GM19025 (cell line): ENCODE measurements at regions not wholly inside any gene's neighbourhood (a gene's known extent, or its start where the extent isn't known, plus 50 kb on each side); places are given as distances from the start of the nearest gene placed in this dataset.
"Not testable (repeated sequence)": the region's sequence is repeated elsewhere in the genome, so short reads cannot be mapped to it uniquely, and the experiment has no call there.

ENCODE experiments used
- ATAC-seq: cut with Tn5 transposase; IDR thresholded peaks from one replicate; pipeline ENCODE4 v1.9.1; 2021; ENCODE audit warnings: mild to moderate bottlenecking, low read depth, moderate library complexity; ENCODE audit not compliant: unreplicated experiment

GRCh38 chr12:74595696-74596095, 58.1 kb downstream of the ATXN7L3B start:
- no peak for ATAC-seq

DNA sequence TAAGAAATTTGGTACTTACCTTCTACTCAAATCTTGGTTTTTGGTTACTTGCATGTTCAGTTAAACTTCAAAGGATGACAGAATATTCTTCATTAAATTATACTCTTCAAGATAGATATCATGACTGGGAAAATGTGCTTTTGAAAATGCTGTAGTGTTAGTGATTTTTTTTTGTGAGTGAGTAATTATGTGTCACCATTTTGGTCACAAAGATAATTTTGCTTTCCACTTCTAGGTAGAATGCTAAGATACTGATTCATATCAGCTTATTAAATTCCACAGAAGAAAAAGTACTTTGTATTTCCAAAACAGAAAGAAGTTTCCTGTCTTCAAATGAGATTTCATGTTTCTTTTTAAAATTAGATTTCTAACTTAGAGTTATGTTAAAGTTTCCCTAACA, 61.2 kb downstream of the ATXN7L3B start:
- ATAC-seq, result no peak

- ATAC-seq, result no peak
Measured at GRCh38 chr12:74599932-74600331, 62.3 kb downstream of the ATXN7L3B start.

GRCh38 chr12:74600817-74601216, 63.2 kb downstream of the ATXN7L3B start:
- not testable (repeated sequence) for ATAC-seq

DNA sequence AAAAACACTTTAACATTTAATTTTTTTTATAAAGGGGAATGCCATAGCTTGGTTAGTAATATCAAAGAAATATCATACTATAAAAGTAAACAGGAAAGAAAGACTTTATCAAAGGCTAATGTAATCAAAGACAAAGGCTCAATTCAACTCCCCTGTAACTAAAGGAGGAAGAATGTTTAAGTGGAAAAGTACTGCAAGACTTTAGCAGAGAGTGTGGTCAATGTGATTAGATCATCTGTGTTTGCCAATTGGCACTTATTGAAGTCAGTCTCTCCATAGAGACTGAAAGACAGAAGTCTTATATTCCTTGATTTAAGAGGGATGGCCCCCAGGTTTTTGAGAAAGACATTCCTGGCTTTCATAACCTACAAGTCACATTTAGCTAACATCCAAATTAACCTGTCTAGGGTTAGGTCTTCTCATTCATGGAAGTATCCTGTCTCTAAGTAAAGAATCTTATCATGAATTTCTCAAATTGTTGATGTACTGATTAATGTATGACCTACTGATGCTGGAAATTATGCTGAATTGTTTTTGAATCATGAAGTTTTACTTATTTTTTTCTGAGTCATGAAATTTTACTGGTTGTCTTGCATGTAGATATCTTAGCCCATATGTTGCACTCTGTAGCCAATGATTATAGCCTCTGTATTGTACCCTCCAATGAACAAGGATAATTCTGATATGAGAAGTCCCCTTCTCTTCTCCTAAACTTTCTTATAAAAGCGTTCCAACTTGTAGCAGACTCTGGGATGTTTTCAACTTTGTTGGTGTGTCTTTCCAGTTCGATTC, 65.4 kb downstream of the ATXN7L3B start:
- no peak for ATAC-seq

DNA sequence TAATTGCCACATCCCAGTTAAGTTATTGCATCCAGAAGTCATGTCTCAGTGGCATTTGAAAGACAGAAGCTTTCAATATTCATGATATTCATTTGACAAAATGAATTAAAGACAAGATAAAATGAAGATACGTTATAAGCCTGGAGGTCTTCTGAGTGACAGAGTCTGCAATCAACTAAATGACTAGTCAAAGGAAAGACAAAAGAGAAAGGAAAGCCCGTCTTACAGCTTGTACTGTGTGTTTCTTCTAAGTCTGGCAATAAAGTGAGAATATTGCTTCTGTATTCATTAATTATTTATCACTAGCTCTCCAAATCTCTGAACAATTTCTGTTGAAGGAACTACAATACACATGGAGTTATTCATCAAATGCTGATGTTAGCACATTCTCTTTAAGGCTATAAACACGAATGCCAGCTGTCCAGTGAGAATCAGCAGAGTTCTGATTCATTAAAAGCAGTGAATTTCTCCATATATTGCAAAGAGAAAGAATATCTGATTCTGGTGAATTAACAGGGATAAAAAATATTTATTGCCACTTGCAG, 70.7 kb downstream of the ATXN7L3B start:
- no peak for ATAC-seq

DNA sequence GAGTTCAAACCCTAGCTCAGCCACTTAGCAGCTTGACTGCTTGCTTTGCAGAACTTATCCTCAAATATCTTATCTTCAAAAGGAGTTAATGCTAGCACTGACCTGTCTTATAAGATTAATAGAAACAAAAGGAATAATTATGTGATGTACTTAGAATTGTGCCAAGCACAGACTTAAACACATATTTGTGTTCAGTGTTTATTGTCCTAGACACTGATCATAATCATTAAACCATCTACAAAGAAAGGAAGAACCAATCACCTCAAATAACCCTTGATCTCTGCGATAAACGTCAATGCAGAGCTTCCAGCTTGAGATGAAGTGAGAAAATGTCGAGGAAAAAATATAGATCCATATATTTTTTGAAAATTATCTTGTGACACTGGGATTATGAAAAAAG, 73.1 kb downstream of the ATXN7L3B start:
- no peak for ATAC-seq

- no peak for ATAC-seq
Measured at GRCh38 chr12:74614426-74614825, 76.8 kb downstream of the ATXN7L3B start.

- no peak for ATAC-seq
Measured at GRCh38 chr12:74619084-74619483, 81.4 kb downstream of the ATXN7L3B start.

DNA sequence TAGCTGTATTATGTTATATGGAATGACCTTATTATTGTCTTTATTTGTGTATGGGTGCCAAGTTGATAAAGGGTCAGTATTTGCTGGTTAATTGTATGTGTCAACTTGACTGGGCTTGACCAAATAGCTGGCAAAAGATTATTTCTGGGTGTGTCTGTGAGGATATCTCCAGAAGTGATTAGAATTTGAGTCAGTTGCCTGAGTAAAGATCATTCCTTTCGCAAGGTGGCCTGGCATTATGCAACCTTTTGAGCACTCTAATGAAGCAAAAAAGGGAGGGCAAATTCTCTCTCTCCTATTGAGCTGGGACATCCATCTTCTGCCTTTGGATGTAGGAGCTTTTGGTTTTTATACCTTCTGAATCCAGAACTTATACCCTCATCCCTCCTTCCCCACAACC, 82.2 kb downstream of the ATXN7L3B start:
- ATAC-seq, result no peak

- ATAC-seq, result no peak
Measured at GRCh38 chr12:74620921-74621320, 83.3 kb downstream of the ATXN7L3B start.

- no peak for ATAC-seq
Measured at GRCh38 chr12:74624201-74624600, 86.6 kb downstream of the ATXN7L3B start.

GRCh38 chr12:74626397-74626796, 88.8 kb downstream of the ATXN7L3B start:
- no peak for ATAC-seq

- ATAC-seq, result no peak
Measured at GRCh38 chr12:74641262-74641661, 103.6 kb downstream of the ATXN7L3B start.

DNA sequence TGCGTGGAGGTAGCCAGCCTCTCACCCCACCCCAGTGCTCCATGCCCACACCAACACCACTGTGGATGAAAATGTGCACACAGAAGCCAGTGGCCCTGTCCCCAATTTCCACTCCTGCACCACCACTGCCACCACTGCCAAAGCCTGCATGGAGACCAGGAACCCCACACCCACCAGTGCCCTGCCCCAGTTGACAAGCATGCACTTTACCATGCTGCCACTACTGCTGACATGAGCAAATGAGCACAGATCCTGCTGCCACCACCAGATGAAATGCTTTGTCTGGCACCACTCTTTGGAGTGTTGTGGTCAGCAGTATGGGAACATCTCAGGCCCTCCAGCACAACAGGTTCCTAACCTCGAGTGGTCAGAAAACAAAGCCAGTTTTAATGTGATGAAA, 104.1 kb downstream of the ATXN7L3B start:
- ATAC-seq, result no peak

DNA sequence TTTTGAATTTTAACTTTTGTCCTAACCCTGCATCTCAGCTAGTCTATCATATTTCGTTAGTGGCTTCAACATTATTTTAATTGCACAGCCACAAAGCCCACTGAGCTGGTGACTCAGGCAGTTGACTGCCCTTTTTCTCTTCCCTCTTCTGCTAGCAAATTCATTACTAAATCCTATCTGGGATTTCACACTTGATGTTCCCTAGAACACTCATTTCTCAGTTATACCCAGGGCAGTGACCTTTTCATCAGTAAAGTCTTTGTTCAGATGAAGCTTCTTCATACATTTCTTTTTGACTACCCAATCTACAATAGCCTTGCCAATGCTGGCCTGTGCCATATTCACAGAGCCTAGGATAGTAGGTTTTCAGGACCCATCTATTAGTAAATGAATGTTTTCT, 107.0 kb downstream of the ATXN7L3B start:
- ATAC-seq, result no peak

DNA sequence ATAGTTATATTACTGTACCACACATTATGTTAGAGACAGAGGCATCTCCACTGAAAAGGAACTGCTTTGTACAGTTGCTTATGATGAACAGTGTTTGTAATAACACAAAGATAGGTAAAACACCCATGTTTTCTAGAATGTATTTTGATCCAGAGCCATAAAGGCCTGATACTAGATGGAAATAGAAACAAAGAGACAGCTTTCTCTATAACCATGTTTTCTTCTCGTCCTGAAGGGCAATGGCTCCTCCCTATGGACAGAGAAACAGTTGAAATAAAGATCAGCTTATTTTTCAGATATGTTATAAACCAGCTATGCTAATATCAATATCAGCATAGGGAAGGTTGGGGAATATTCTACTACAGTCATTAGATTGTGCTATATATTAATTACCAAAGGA, 109.2 kb downstream of the ATXN7L3B start:
- ATAC-seq, result no peak

DNA sequence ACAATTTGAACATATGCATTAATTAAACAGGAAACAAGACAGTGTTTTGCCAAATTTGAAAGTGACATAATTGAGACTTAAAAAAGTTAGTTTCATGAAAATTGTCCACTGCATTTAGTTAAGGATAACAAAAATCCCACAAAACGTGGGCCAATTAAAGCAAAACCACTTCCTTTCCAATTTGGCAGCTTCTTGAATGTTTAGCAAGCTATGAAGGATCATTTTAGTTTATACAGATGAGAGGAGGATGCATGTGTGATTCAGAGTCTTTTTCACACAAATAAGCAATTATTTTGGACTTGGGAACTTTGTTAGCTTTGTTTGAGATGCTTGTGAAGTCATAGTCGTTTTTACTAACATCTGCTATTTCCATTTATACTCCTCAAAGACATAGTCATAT, 109.6 kb downstream of the ATXN7L3B start:
- ATAC-seq, result no peak

- ATAC-seq, result no peak
Measured at GRCh38 chr12:74656251-74656650, 118.6 kb downstream of the ATXN7L3B start.

- ATAC-seq, result no peak
Measured at GRCh38 chr12:74660442-74660841, 122.8 kb downstream of the ATXN7L3B start.

GRCh38 chr12:74663958-74664357, 126.3 kb downstream of the ATXN7L3B start:
- no peak for ATAC-seq

DNA sequence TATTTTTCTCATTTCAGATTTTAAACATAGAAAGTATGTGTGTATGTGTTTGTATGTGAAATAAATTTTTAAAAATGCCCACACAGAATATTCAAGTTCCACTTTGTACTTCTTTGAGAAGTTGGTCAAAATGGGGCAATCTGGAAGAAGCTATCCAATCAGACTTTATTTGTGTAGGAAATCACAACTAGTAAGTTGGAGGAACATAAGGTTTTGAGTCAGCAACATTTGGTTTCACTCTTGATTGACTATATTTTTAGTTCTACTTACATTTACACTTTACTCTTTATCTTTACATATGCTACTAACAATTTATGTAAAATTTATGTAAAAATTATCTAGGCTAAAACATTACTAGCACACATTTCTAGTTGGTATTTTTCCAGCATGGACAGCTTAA, 128.1 kb downstream of the ATXN7L3B start:
- ATAC-seq, result no peak
